GM23248 (cell line): ENCODE measurements at regions not wholly inside any gene's neighbourhood (a gene's known extent, or its start where the extent isn't known, plus 50 kb on each side); places are given as distances from the start of the nearest gene placed in this dataset.
"Not testable (repeated sequence)": the region's sequence is repeated elsewhere in the genome, so short reads cannot be mapped to it uniquely, and the experiment has no call there.

ENCODE experiments used
- DNase-seq: peaks from one replicate; pipeline ENCODE4 v3.0.0-alpha.2; 2015
- H2AFZ ChIP-seq: fragments of 200-600 bp; sonication (generic); 2 replicates; pipeline ENCODE4 v1.6.1; 2016; ENCODE audit warnings: antibody characterized with exemption
- H3F3A ChIP-seq: fragments of 200-600 bp; sonication (generic); 2 replicates; pipeline ENCODE4 v1.6.1; 2016; ENCODE audit warnings: mild to moderate bottlenecking, antibody characterized with exemption, mixed run types; ENCODE audit not compliant: insufficient read depth
- H3K27ac ChIP-seq: fragments of 200-600 bp; sonication (generic); 2 replicates; pipeline ENCODE4 v1.5.1; 2016; ENCODE audit warnings: mild to moderate bottlenecking
- H3K27me3 ChIP-seq: fragments of 200-600 bp; sonication (generic); replicated peaks from 2 replicates; pipeline ENCODE4 v1.6.1; 2016; ENCODE audit warnings: mild to moderate bottlenecking; ENCODE audit not compliant: insufficient read depth
- H3K36me3 ChIP-seq: fragments of 200-600 bp; sonication (generic); 2 replicates; pipeline ENCODE4 v1.6.1; 2016; ENCODE audit warnings: low read depth, mild to moderate bottlenecking
- H3K4me1 ChIP-seq: fragments of 200-600 bp; sonication (generic); 2 replicates; pipeline ENCODE4 v1.6.1; 2016; ENCODE audit warnings: mild to moderate bottlenecking; ENCODE audit not compliant: insufficient read depth
- H3K4me2 ChIP-seq: fragments of 200-600 bp; sonication (generic); one replicate; pipeline ENCODE4 v1.6.1; 2016; ENCODE audit warnings: mild to moderate bottlenecking; ENCODE audit not compliant: unreplicated experiment
- H3K4me3 ChIP-seq: fragments of 200-600 bp; sonication (generic); 2 replicates; pipeline ENCODE4 v1.5.1; 2016; ENCODE audit warnings: mild to moderate bottlenecking
- H3K79me2 ChIP-seq: fragments of 200-600 bp; sonication (generic); 2 replicates; pipeline ENCODE4 v1.6.1; 2016; ENCODE audit warnings: mild to moderate bottlenecking; ENCODE audit not compliant: insufficient read depth
- H3K9ac ChIP-seq: fragments of 200-600 bp; sonication (generic); 2 replicates; pipeline ENCODE4 v1.6.1; 2016; ENCODE audit warnings: mild to moderate bottlenecking
- H3K9me2 ChIP-seq: fragments of 200-600 bp; sonication (generic); 2 replicates; pipeline ENCODE4 v1.6.1; 2016; ENCODE audit warnings: mixed run types, mild to moderate bottlenecking, moderate library complexity; ENCODE audit not compliant: insufficient read depth
- H3K9me3 ChIP-seq: fragments of 200-600 bp; sonication (generic); one replicate; pipeline ENCODE4 v1.6.1; 2017; ENCODE audit warnings: low read depth
- H4K20me1 ChIP-seq: fragments of 200-600 bp; sonication (generic); 2 replicates; pipeline ENCODE4 v1.6.0; 2016; ENCODE audit not compliant: insufficient read depth
- EZH2 ChIP-seq: fragments of 200-600 bp; sonication (generic); IDR thresholded peaks from 2 replicates; pipeline ENCODE4 v1.6.1; 2018; ENCODE audit warnings: antibody characterized with exemption, mild to moderate bottlenecking; ENCODE audit not compliant: insufficient read depth, poor library complexity, severe bottlenecking
- EZH2phosphoT487 ChIP-seq: fragments of 200-600 bp; sonication (generic); IDR thresholded peaks from 2 replicates; pipeline ENCODE4 v1.6.1; 2018; ENCODE audit warnings: antibody characterized with exemption, moderate library complexity, mild to moderate bottlenecking, low read depth; ENCODE audit not compliant: insufficient read depth
- WGBS, 2 experiments: methylation state at CpG; one replicate each; pipeline ENCODE4 v1.1.6; 2015 to 2017; ENCODE audit warnings: low lambda C conversion rate in 2 of 2, low coverage in 1 of 2; ENCODE audit errors: missing lambda C conversion rate in 2 of 2; 5-methylcytosine and 5-hydroxymethylcytosine counted together
- in situ Hi-C: fragments of 300-500 bp; cut with MboI; formaldehyde crosslinking; loops from 2 replicates; pipeline ENCODE4 v1.15.0; 2020

- peak overlapping the region; percentile 41 for H3K4me2 ChIP-seq
Observed at GRCh38 chr3:170689296-170689829, 103.5 kb upstream of the SLC7A14 start.

GRCh38 chr3:170688222-170688621 is 102.3 kb upstream of the SLC7A14 start:
- H2AFZ ChIP-seq, H3K9ac ChIP-seq, H3K79me2 ChIP-seq, in situ Hi-C loops, H3K4me2 ChIP-seq, H3K4me3 ChIP-seq, H3K9me2 ChIP-seq, H3K36me3 ChIP-seq, H3K27ac ChIP-seq, H3K27me3 ChIP-seq, H3K9me3 ChIP-seq, DNase-seq, H4K20me1 ChIP-seq: not testable (repeated sequence)
- H3F3A ChIP-seq, result peaks cover 14% of the 10 kb centered on the region
- 94 to 97% methylated on average over 4 of the region's 4 CpGs for WGBS, 2 experiments
- peaks cover 15% of the 10 kb centered on the region for H3K4me1 ChIP-seq

More at GRCh38 chr3:170689296-170689829, 103.5 kb upstream of the SLC7A14 start:
- Histone ChIP-seq H4K20me1 (no peaks in the 10 kb centered on the region), H3F3A (peaks cover 14% of the 10 kb centered on the region), H3K9me2 (no peaks in the 10 kb centered on the region), H3K9me3 (no peaks in the 10 kb centered on the region), H3K9ac (no peak overlapping the region), H3K36me3 (no peaks in the 10 kb centered on the region), H2AFZ (peak overlapping the region; percentile 25), H3K27ac (peak overlapping the region; percentile 47), H3K27me3 (no peaks in the 10 kb centered on the region), H3K4me1 (peaks cover 15% of the 10 kb centered on the region), H3K79me2 (no peaks in the 10 kb centered on the region), H3K4me3 (no peak overlapping the region)
- peak; percentile 83 for DNase-seq
- in situ Hi-C loops, result no loop called here
- TF ChIP-seq EZH2 (no peak), EZH2phosphoT487 (no peak)
- 86 to 87% methylated on average over 4 of the region's 4 CpGs for WGBS, 2 experiments

- Histone ChIP-seq H3K4me1 (no peaks in the 10 kb centered on the region), H3K36me3 (no peaks in the 10 kb centered on the region), H4K20me1 (no peaks in the 10 kb centered on the region), H3K9me3 (no peaks in the 10 kb centered on the region), H2AFZ (no peak overlapping the region), H3K4me2 (no peak overlapping the region), H3K79me2 (no peaks in the 10 kb centered on the region), H3K9ac (no peak overlapping the region), H3F3A (no peaks in the 10 kb centered on the region), H3K27me3 (no peaks in the 10 kb centered on the region), H3K4me3 (no peak overlapping the region), H3K27ac (no peak overlapping the region), H3K9me2 (no peaks in the 10 kb centered on the region)
- in situ Hi-C loops, result no loop called here
- no peak for DNase-seq
- TF ChIP-seq EZH2, result no peak
- TF ChIP-seq EZH2phosphoT487, result no peak
Observed at GRCh38 chr3:170680593-170680992, 94.7 kb upstream of the SLC7A14 start.

GRCh38 chr3:170679190-170679589 is 93.3 kb upstream of the SLC7A14 start:
- no peak overlapping the region for H3K4me2 ChIP-seq
- no peaks in the 10 kb centered on the region for H3K9me3 ChIP-seq
- no peak overlapping the region for H2AFZ ChIP-seq
- no peaks in the 10 kb centered on the region for H4K20me1 ChIP-seq
- H3K27ac ChIP-seq, result no peak overlapping the region
- 93 to 95% methylated on average over 3 of the region's 3 CpGs for WGBS, 2 experiments
- no peaks in the 10 kb centered on the region for H3K79me2 ChIP-seq
- no peaks in the 10 kb centered on the region for H3K36me3 ChIP-seq
- H3K9me2 ChIP-seq, result no peaks in the 10 kb centered on the region
- H3K27me3 ChIP-seq, result no peaks in the 10 kb centered on the region
- TF ChIP-seq EZH2 (no peak), EZH2phosphoT487 (no peak)
- no peak overlapping the region for H3K9ac ChIP-seq
- H3K4me3 ChIP-seq, result no peak overlapping the region
- H3K4me1 ChIP-seq, result no peaks in the 10 kb centered on the region
- no peak for DNase-seq
- in situ Hi-C loops, result no loop called here
- H3F3A ChIP-seq, result no peaks in the 10 kb centered on the region

GRCh38 chr3:170670504-170670903 is 84.6 kb upstream of the SLC7A14 start:
- in situ Hi-C loops, result no loop called here
- Histone ChIP-seq H4K20me1 (no peaks in the 10 kb centered on the region), H3K9me3 (no peaks in the 10 kb centered on the region), H3K9ac (no peak overlapping the region), H3K4me2 (no peak overlapping the region), H2AFZ (no peak overlapping the region), H3K4me3 (no peak overlapping the region), H3K4me1 (no peaks in the 10 kb centered on the region), H3K27me3 (no peaks in the 10 kb centered on the region), H3K9me2 (no peaks in the 10 kb centered on the region), H3K79me2 (no peaks in the 10 kb centered on the region), H3F3A (no peaks in the 10 kb centered on the region), H3K36me3 (no peaks in the 10 kb centered on the region), H3K27ac (no peak overlapping the region)
- TF ChIP-seq EZH2 (no peak), EZH2phosphoT487 (no peak)
- DNase-seq, result peak; percentile 11

- H3K27ac ChIP-seq, H3K4me1 ChIP-seq, H4K20me1 ChIP-seq, in situ Hi-C loops, H3K79me2 ChIP-seq, H3K27me3 ChIP-seq, DNase-seq, H3F3A ChIP-seq, H3K9me2 ChIP-seq, H3K9ac ChIP-seq, H3K36me3 ChIP-seq, H3K9me3 ChIP-seq, H3K4me3 ChIP-seq, H2AFZ ChIP-seq, H3K4me2 ChIP-seq: not testable (repeated sequence)
- 85 to 93% methylated on average over 3 of the region's 3 CpGs for WGBS, 2 experiments
Observed at GRCh38 chr3:170662986-170663385, 77.1 kb upstream of the SLC7A14 start.
